NCI-H2029 treated with DMSO at 0.1 percent for 48 hours (cell line): ENCODE measurements at regions not wholly inside any gene's neighbourhood (a gene's known extent, or its start where the extent isn't known, plus 50 kb on each side); places are given as distances from the start of the nearest gene placed in this dataset.

ENCODE experiments used
- DNase-seq: peaks from one replicate; lab custom pipeline; 2025; lab: John Stamatoyannopoulos, UW

- DNase-seq: no peak
These were observed 59.3 kb upstream of the UBE2E1 start for GRCh38 chr3:23746441-23746840.

GRCh38 chr3:23747841-23748240, 57.9 kb upstream of the UBE2E1 start:
- no peak for DNase-seq

GRCh38 chr3:23748398-23749110, 57.2 kb upstream of the UBE2E1 start:
- no peak for DNase-seq

- DNase-seq: no peak
These were observed 56.1 kb upstream of the UBE2E1 start for GRCh38 chr3:23749609-23750008.

- no peak for DNase-seq
These were observed 55.1 kb upstream of the UBE2E1 start for GRCh38 chr3:23750573-23751210.

- no peak for DNase-seq
These were observed 54.5 kb upstream of the UBE2E1 start for GRCh38 chr3:23751212-23751723.

- DNase-seq: no peak
These were observed 53.6 kb upstream of the UBE2E1 start for GRCh38 chr3:23752126-23752525.

- DNase-seq: no peak
These were observed 51.5 kb upstream of the UBE2E1 start for GRCh38 chr3:23754215-23754614.
